ENCODE measurements at regions not wholly inside any gene's neighbourhood (a gene's known extent, or its start where the extent isn't known, plus 50 kb on each side); places are given as distances from the start of the nearest gene placed in this dataset.

DNA sequence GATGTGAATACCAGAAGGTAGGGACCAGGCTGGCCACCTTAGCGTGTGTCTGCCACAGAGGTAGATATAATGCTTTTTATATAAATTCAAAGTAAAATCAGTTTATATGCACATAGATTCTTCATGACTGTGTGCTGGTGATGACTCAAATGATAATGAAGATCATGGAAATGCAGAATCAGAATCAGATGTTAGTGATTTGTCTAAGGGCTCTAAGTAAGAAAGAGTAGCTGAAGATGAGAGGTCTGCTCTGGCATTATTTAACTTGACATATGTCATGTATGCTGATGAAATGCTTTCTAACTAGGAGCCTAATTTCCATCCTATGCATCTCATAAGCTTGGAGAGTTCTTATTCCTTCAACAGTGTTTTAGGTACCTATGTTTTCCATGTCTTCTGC is 50.3 kb upstream of the DPH6 start:
- ChIA-PET CTCF (no interaction called here), RAD21 (ENCODE audit: low non-redundant PET in 1 of 2, low total read pairs in 2 of 2, uncharacterized antibody in 2 of 2, unreplicated experiment in 2 of 2) (no interaction called here), POLR2A (no interaction called here)
- intact Hi-C loops (cut with micrococcal nuclease) = no loop called here
- no peaks in the 10 kb centered on the region for H3K79me2 ChIP-seq (ENCODE audit: insufficient read depth, low read length)
- no peak overlapping the region for H3K4me3 ChIP-seq (replicated peaks in 1 of 2; ENCODE audit: low read depth in 1 of 2, low read length in 2 of 2)
- ATAC-seq (no peak), DNase-seq (ENCODE audit: low read depth, low spot score) (no peak)
- no peaks in the 10 kb centered on the region for H3K9me3 ChIP-seq (ENCODE audit: control insufficient read depth in 1 of 2, insufficient read depth in 1 of 2, low read depth in 1 of 2, low read length in 2 of 2)
- H3K27ac ChIP-seq (ENCODE audit: low read depth, low read length) = no peak overlapping the region
- no peaks in the 10 kb centered on the region for H3K9me2 ChIP-seq (ENCODE audit: insufficient read depth)
- no peaks in the 10 kb centered on the region for H3K27me3 ChIP-seq (ENCODE audit: insufficient read depth, low read length)
- no peaks in the 10 kb centered on the region for H3K36me3 ChIP-seq (ENCODE audit: control insufficient read depth in 1 of 2, insufficient read depth in 2 of 2, low read length in 2 of 2)
- H3K4me1 ChIP-seq (ENCODE audit: control insufficient read depth in 1 of 2, insufficient read depth in 2 of 2, low read length in 2 of 2) = no peaks in the 10 kb centered on the region
- TF ChIP-seq TCF7L2 (IDR thresholded peaks at IDR 0.05; ENCODE audit: borderline replicate concordance, extremely low read depth, insufficient read depth, insufficient read length) (no peak), EZH2 (IDR thresholded peaks at IDR 0.05) (no peak), CTCF (IDR thresholded peaks at IDR 0.05 in 2 of 3, conservative IDR thresholded peaks at IDR 0.05 in 1 of 3; ENCODE audit: borderline replicate concordance in 1 of 3, insufficient read depth in 1 of 3, low read depth in 2 of 3, low read length in 2 of 3) (no peak), JUND (IDR thresholded peaks at IDR 0.05) (no peak), POLR2A (IDR thresholded peaks at IDR 0.05; ENCODE audit: borderline replicate concordance, extremely low read depth, insufficient read depth, insufficient read length) (no peak), REST (IDR thresholded peaks at IDR 0.05; ENCODE audit: low read depth) (no peak), CBX3 (IDR thresholded peaks at IDR 0.05; ENCODE audit: low read depth) (no peak), CEBPB (IDR thresholded peaks at IDR 0.05; ENCODE audit: low read depth) (no peak), SP1 (IDR thresholded peaks at IDR 0.05; ENCODE audit: low read depth) (no peak), FOSL1 (IDR thresholded peaks at IDR 0.05; ENCODE audit: low read depth) (no peak), YY1 (IDR thresholded peaks at IDR 0.05; ENCODE audit: extremely low read depth, insufficient replicate concordance, low read depth, low read length) (no peak)
- TF ChIP-seq, protein P1, sequence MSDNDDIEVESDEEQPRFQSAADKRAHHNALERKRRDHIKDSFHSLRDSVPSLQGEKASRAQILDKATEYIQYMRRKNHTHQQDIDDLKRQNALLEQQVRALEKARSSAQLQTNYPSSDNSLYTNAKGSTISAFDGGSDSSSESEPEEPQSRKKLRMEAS (IDR thresholded peaks at IDR 0.05) = no peak
- TF ChIP-seq, protein P2, sequence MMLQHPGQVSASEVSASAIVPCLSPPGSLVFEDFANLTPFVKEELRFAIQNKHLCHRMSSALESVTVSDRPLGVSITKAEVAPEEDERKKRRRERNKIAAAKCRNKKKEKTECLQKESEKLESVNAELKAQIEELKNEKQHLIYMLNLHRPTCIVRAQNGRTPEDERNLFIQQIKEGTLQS (IDR thresholded peaks at IDR 0.05) = no peak
- H3K4me2 ChIP-seq (ENCODE audit: low read length) = no peak overlapping the region
- no TSS peak for BruUV-seq (replicated peaks)
- no peak overlapping the region for H2AFZ ChIP-seq (ENCODE audit: low read depth, low read length, poor library complexity, severe bottlenecking)
- no peak overlapping the region for H3K9ac ChIP-seq (ENCODE audit: low read length)
- H4K20me1 ChIP-seq (ENCODE audit: insufficient read depth) = no peaks in the 10 kb centered on the region

Data from HCT116 (cell line).